ENCODE measurements at regions not wholly inside any gene's neighbourhood (a gene's known extent, or its start where the extent isn't known, plus 50 kb on each side); places are given as distances from the start of the nearest gene placed in this dataset.
A peak's percentile ranks its signal among the peaks of the same experiment; 100 is the strongest.

DNA sequence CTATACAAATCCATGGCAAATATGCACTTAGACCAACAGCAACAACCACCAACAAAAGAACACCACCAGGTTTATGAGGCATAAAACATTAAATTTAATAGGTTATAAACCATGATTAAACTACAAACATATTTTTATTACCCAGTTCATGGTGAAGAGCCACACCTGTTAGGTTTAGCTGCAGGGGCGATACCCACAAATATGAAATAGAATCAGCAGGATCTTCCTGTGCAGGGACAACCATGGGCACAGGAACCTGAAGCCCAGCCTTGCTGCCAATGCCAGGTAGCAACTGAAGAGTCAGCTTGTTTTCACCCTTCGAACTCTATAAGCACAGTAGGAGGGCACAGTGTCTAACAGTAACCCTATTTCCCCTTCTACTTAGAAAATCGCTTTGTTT lies 675.0 kb downstream of the SATB2 start:
- DNase-seq: no peak

DNA sequence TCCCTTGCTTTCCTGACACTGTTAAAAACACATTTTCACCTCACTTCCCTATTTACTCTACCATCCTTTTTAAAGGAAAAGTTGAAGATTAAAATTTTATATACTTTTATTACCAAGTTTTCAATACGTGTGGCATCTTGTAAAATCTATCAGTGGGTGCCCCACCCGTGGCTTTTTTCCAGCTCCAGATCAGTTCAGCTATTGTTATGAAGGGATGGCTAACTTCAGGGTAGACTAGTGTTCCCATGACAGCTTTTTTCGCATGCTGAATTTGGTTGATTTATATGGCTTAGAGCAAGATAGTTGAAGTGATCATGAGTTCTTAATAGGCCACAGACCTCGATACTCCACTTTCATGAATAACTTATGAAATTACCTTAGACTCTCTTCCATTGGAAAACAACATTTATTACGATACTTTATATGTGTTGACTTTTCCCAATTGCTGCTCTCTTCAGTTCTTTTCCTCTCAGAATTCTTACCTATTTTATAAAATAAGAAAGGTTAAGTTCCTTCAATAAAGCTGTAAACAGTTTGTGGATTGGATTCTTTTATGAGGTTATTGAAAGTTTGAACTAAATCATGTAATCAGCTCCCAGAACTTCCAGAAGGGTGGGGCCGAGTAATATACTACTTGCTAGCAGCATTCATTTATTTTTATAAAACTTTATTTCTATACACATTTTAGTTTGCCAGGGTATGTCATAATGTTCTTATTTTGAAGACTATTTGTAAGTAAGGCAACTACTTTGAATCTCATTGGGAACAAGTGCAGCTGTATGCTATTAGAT lies 680.9 kb downstream of the SATB2 start:
- no peak for DNase-seq

DNA sequence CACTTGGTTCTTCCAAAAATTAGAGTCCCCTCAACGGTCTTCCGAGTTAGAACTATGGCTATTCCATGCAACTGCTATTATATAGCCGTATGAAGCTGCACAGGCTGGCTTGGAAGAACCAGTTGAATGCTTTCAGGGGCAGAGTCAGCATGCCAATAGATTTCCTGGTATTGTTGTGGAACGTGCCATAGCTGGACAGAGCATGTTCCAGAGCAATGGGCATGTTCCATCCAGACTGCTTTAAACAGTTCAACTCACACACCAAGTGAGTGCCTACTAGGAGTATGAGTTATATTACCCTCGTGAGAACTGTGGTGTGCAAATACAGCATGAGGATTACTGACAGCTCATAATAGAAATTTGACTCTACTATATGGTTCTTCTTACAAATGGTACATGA lies 682.0 kb downstream of the SATB2 start:
- DNase-seq: no peak

DNA sequence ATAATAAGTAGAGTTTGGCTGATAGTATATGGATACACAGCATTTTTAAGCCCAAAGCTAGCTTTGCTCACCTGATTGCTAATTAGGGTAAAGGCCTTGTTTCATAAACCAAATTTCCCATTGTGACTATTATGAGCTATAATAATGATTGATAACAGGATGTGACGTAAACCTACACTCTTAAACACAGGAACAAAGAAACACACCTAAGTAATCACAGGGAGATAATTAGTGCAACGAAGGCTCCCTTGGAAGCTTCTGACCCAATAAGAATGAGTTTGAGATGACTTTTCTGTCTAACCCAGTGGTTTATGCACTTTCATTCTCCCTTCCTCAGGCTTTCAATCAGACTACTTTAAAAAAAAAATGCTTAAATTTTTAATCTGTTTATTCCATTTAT lies 683.2 kb downstream of the SATB2 start:
- DNase-seq: peak; percentile 51

DNA sequence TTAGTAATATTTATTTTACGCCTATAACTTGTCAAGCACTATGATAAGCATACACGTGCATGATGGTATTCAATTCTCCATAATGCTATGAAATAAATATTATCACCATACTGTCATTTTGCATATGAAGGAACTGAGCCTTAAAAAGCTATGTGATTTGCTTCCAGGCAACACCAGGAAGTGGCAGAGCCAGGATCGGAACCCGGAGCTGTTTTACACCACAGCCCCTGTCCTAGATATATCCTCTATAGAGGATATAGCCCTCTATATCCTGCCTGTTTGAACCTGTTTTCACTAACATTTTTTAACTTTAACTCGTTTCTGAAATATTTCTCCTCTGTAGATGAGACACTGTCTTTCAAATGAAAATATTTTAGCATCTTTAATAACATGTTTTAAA lies 690.0 kb downstream of the SATB2 start:
- no peak for DNase-seq

DNA sequence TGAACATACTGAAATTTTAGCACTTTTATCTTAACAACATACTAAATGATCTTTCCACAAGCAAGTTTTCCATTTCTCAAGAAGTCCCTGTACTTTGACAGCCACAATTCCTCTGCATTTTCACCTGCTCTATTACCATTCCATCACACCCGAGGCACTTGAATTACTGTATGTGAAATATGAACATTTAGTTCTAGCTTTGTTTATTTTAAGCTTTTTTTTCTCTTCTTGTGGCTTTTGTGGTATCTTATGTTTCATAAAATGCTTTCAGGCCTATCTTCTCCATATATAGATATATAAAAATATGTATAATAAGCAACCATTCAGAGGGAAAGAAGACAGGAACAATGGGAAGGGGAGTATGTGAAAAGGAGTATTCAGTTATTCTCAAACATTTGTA lies 693.9 kb downstream of the SATB2 start:
- no peak for DNase-seq

DNA sequence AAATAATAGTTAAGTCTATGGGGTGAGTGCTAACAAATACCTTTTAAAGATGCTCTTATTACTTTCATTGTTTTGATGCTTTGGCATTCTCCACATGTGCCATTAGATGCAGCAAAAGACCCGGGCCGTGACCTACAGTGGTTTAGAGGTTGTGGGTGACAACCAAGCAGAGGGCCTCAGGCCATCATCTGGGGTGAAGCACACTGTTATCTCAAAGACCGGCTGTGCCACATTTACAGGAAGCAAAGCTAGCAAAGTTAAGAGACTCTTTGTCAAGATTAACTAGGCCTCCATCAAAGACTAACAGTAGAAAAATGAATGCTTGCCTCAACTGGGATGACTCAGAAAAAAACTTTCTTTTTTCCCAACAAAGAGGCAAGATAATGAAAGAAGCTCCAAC lies 695.3 kb downstream of the SATB2 start:
- DNase-seq: no peak

DNA sequence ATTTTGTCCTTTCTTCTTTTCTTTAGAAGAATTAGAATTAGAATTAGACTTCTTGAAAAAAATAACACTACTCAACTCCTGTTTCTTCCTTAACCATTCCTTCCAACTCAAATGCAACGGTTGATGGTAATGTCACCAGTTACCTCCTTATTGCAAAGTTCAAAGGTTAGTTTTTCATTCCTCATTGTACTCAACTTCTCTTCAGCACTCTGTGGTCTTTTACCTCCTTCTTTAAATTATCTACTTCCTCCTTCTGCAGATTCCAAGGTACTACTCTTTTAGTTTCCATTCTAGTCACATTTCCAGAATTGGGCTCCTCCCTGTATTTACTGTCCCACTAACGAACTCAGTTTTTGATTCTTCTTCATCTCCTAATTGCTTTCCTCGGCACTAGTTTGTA lies 700.7 kb downstream of the SATB2 start:
- DNase-seq: no peak

DNA sequence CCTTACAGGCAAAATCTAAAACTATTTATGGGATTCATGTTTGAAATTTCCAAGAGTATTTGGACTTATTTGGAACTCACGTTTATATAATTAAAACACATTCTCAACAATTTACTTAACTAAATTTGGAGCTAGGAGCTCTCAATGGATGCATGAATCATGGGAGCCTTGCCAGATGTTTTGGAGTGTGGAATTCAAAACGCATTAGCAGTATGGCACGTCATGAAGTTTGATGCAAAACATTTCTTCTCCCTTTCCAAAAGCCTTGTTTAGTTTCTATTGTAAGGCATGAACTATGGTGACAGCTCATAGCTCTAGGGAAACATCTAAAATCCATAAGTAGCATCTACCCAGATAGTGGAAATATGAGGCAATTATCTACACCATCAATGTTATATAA lies 701.6 kb downstream of the SATB2 start:
- DNase-seq: no peak

DNA sequence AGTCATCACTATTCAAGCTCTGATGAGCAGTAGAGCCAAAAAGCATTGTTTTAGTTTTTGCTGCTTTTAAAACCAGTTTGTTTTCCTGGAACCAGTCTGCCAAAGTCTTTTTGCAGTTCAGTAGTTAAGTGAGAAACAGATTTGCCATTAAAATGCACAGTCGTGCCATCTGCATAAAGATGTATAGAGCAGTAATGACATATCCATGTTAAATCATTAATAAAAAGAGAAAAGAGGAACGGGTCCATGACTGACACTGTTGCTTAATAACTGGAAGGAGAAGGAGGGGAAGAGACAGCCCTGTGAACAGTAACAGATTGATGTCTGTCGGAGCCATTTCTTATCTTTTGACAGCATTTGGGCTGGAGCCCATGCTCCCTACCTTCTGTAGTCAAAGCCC lies 704.6 kb downstream of the SATB2 start:
- no peak for DNase-seq

DNA sequence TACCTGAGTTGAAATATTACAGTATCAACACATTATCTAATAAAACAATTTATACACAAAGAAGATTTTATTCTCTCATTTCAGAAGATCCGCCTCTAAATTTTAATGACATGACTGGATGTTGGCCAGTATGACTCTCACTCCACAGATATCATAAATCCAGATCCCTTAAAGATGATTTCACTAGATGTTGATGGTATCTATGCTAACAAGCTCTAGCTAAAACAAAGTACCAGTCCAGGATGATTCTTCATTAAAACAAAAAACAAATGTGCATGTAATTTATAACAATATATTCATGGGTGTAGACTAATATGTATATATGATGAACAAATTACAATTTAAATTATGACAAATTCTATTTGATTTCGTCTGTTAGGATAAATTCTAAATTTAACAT lies 708.4 kb downstream of the SATB2 start:
- no peak for DNase-seq

DNA sequence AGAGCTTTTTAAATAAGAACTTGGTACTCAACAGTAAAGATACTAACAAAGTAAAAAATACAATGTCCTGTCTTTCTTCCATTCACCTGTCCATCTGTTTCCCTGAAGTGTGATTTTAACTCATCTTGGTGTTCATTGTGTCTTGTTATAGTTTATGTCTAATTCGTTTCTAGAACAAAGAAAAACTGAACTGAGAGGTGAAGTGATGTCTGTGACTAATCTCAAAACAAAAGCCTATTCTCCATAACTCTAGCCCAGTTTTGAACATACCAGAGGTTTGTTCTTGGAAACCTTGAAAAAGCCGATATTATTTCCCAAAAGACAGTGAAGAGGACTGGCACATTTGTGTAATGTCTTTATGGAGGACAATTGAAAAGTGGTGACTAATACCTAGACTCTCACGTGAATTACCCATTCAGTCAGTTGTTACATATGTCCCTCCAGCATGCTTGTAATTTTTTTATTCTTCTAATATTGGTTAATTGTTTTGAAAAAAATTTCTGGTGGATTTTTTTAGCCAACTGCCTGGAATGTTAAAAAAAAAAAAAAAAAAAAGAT lies 725.8 kb downstream of the SATB2 start:
- no peak for DNase-seq

DNA sequence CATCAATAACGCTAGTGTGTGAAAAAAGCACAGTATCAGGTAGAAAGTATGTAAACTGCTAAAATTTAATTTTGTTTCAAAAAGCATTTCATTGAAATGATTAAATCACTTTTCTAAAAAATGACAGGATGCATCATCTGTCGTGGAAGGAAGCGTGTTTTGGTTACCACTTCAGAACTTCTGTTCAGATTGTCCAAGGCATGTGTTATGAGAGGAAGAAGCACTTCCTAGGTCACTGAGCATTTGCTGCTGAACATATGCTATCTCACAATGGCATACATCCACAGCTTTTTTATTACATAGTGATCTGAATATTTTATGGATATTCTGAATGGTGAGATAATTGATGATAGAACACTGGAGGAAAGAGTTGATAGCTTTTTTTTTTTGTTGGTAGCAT lies 737.5 kb downstream of the SATB2 start:
- no peak for DNase-seq

DNA sequence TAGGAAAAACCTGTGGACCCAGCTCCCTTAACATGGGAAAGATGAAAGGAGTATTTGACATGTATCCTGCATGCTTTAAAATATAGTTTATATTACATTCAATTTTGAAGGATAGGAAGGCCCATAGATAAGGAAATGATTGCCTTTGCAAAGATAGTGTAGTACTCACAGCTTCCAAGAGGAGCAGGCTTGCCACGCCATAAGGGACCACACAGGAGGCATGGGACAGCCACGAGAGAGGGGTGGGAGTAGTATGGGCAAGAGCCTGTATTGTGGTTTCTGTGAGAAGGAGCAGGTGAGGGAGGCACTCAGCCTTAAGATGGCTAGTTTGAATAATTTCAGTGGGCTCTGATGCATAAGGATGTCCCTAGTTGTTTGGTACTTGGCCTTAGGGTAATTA lies 740.3 kb downstream of the SATB2 start:
- no peak for DNase-seq

DNA sequence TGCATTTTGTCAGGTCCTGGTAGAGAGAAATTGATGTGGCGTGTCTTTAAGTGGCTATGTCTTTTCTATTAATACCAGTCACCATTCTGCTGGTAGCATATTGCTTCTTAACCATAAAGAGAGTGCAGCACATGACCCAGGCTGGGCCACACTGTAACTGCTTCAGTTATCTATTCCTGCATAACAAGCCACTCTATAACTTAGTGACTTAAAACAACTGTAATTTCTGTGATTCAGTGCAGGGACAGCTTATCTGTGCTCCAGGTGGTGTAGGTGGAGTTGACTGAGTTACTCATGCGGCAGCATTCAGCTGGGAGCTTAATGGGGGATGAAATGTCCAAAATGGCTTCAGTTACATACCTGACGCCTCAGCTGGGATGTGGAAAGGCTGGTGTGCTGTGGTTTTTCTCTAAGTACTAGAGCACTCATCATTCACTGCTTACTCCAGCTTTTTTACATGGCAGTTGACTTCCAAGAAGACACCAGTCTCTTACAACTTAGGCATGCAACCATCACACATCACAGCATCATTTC lies 742.4 kb downstream of the SATB2 start:
- peak; percentile 18 for DNase-seq

DNA sequence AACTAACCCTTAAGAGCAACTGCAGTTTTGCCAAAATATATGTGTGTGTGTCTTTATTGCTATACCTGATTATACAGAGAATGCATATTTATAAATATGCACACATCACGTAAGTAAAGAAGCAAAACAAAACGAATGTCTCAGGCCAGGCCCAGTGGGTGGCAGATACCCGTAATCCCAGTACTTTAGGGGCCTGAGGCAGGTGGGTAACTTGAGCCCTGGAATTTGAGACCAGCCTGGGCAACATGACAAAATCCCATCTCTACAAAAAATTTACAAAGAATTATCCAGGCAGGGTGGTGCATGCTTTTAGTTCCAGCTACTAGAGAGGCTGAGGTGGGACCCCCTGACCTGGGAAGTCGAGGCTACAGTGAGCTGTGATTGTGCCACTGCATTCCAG lies 745.3 kb downstream of the SATB2 start:
- no peak for DNase-seq

DNA sequence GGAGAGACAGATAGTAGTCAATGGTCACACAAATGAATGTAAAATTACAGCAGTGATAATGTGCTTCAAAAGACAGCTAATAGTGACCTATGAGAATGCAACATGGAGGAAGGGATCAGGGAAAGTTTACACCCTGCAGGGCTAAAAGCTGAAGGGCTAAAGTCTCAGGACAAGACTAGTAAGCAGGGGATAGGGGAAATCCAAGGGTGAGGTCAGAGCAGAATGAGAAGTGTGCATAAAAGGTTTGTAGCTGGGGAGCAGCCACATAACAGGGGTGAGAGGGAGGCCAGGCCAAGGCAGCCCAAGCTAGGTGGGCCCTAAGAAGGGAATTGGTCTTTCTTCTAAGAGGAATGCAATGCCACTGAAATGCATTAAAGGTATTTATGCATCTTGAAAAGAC lies 746.3 kb downstream of the SATB2 start:
- no peak for DNase-seq

DNA sequence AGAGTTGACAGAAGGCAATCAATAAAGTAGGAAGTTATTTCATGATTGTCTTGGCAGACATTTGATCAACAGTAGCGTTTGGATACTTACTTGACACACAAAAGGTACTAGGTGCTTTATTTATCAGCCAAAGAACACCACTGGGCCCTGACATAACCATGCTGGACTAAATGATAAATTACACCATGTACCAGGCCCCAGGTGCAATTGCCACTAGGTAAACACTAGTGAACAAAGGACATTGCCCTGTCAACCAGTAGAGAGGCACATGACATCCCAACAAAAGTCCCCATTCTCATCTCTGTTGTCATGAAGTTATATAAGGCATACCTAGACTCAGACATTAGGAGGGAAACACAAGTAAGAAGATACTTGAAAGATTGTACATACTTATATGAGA lies 747.2 kb downstream of the SATB2 start:
- DNase-seq: no peak

DNA sequence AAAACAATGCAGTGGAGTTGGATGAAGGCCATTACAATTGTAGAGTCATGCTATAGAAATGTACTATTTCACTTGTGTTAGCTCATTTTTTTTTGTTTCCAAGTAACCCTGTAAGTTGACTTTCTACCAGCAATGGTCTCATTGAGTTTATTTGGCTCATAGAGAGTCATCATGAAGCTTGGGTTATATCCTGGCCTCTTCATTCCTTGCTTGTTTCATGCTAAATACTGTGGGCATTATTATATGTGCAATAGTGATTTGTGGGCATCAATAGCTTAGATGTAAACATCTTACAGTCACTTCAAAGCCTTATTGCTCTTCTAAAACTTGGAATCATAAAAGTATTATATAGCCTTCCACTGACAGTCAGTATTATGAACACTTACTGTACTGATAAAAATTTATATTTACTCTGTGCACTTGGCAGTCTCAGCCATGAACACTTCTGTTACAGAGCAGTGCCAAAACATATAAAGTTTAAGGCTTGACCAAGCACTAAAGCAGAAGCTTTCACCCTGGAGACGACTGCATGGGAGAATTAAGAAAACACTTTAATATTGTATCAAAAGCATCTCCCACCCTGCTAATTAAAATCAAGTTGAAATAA lies 751.2 kb downstream of the SATB2 start:
- no peak for DNase-seq

DNA sequence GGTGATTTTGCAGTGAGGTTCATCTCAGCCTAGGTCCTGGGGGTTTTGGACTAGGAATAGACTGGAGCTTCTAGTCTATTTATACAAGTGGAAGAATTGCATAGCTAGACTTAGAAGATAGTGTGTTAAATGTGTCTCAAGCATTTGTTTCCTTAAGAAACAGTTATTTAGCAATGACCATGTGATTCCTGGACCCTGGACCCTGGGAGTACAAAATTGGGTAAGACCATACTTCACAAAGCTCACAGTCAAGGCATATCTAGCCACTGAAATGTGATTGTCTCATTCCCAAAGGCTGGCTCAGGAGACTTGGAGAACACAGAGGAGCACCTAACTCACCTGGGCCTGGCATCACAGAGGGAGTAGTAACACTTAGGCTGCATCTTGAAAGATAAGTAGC lies 754.5 kb downstream of the SATB2 start:
- DNase-seq: no peak

DNA sequence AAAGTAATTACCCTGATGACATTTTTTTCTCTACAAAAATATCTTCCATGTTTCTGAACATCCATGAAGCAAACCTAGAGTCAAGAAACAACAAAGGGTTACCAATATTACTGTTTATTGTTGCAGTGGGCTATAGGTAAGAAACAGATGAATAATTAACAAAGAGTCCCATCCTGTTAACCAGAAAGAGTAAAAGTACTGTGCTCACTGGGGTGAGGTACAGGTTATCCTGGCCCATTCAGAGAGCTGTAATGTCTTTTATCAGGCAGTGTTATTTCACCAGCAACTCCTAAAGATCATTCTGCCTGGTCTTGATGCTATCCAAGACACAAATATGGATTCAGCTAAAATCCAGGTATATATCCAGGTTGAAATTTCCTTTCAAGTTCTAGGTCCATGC lies 754.9 kb downstream of the SATB2 start:
- no peak for DNase-seq

DNA sequence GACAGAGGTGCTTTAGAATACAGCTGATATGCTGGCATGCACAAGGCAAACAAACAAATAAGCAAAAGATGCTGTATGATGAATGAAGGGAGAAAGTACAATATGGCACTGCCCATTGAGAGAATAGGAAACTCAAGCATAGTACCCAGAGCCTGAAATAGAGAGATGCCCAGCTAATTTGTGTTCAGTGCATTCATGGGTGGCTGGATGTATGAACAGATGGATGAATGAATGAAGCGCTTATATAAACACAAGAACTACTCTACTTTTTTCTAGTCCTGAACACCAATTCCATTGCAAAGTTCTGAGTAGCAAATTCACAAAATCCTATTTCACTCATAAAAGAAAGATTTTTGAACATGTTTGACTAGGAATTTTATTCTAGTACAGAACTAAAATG lies 756.3 kb downstream of the SATB2 start:
- DNase-seq: no peak

DNA sequence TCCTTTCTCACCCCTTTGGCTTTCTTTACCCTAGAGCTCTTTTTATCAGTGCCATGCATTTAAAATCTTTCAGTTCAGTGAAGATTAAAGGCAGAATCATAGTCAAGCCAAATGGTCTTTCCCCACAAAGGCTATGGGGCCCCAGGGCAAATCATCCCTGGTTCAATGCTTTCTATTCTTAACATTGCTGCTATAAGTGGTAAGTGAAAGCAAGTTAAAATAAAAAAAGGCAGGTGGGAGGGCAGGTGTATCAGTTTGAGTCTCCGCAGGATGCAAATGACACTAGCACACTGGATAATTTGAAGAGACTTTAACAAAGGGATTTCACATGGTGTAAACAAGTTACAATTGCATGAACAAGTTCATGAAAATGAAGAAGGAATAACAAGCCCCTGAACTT lies 757.4 kb downstream of the SATB2 start:
- DNase-seq: peak; percentile 95

DNA sequence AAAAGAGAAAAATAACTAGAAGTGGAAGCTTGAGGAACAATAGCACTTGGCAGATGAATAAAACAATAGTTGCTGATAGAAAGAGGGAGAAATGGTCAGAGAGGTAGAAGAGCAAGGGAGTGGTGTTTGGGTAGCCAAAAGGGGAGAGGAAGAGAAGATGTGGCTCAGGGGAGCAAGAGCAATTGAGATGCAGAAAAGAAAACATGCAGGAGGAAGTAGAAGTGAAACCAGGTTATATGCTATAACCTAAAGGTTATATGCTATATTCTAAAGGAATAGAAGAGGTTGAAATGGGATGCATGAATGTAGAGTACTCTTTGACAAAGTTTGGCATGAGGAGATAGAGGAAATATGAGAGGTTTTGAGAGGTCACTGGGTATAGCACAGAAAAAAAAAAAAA lies 759.5 kb downstream of the SATB2 start:
- no peak for DNase-seq

DNA sequence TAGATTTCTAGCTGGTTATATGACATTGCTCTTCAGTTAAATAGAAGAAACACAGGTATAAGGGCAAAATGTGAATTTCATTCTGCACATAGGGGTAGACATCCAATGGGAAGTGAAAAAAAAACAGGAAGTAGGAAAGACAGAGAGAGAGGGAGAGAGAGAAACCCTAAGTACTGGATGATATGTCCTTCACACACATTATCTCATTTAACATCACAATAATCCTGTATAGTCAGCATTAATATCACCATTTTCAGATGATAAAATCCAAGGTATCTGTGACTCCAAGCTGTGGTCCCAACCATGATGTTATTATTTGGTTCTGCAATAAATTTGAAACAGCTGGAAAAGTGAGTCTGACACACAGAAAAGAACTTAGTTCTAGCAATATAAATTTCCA lies 759.9 kb downstream of the SATB2 start:
- DNase-seq: no peak
